ENCODE measurements at regions not wholly inside any gene's neighbourhood (a gene's known extent, or its start where the extent isn't known, plus 50 kb on each side); places are given as distances from the start of the nearest gene placed in this dataset.

DNA sequence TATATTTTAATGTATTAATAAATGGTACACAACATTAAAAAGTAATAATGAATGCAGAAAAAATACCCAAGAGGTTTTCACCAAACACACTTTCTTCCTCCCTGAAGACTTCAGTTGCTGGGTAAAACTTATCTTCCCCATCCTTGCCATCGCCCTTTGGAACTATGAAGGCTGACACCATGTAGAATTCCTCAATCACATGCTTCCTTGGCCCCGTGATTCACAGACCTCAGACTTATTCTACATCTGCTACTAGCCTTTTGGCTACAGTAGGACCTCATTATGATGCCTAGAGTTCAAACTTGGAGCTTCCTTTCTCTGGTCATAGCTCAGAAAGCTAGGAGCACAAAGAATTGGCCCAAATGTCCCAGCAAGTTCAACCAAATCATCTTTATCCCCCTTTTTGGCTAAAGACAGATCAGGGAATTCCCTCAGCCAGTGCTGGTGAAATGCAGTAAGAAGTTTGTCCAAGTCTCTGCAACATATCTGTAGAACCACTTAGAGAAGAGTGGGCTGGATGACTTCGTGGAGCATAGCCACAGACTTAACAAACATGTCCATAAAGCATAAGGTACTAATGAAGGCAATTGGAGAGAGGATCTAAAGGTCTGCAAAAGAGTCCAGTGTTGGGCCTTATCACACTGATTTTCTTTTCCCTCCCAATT is 253.5 kb downstream of the SEC61B start:
- TF ChIP-seq, protein P1, sequence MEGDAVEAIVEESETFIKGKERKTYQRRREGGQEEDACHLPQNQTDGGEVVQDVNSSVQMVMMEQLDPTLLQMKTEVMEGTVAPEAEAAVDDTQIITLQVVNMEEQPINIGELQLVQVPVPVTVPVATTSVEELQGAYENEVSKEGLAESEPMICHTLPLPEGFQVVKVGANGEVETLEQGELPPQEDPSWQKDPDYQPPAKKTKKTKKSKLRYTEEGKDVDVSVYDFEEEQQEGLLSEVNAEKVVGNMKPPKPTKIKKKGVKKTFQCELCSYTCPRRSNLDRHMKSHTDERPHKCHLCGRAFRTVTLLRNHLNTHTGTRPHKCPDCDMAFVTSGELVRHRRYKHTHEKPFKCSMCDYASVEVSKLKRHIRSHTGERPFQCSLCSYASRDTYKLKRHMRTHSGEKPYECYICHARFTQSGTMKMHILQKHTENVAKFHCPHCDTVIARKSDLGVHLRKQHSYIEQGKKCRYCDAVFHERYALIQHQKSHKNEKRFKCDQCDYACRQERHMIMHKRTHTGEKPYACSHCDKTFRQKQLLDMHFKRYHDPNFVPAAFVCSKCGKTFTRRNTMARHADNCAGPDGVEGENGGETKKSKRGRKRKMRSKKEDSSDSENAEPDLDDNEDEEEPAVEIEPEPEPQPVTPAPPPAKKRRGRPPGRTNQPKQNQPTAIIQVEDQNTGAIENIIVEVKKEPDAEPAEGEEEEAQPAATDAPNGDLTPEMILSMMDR (IDR thresholded peaks at IDR 0.05 in 4 of 5, conservative IDR thresholded peaks at IDR 0.05 in 1 of 5) = no peak
- TF ChIP-seq POLR2A (IDR thresholded peaks at IDR 0.05) = no peak
- no peaks in the 10 kb centered on the region for H3K36me3 ChIP-seq
- no peaks in the 10 kb centered on the region for H3K27me3 ChIP-seq
- ATAC-seq (no peak), DNase-seq (no peak)
- no peak overlapping the region for H3K27ac ChIP-seq
- H3K4me1 ChIP-seq = peaks cover 11% of the 10 kb centered on the region in 2 donors
- no peaks in the 10 kb centered on the region for H3K9me3 ChIP-seq
- in situ Hi-C loops (cut with MboI; ENCODE audit: low sequenced_read_pairs in 4 of 4) (no loop called here), intact Hi-C loops (cut with DNase I; ENCODE audit: low total_unique reads) (no loop called here)
- no peak overlapping the region for H3K4me3 ChIP-seq

DNA sequence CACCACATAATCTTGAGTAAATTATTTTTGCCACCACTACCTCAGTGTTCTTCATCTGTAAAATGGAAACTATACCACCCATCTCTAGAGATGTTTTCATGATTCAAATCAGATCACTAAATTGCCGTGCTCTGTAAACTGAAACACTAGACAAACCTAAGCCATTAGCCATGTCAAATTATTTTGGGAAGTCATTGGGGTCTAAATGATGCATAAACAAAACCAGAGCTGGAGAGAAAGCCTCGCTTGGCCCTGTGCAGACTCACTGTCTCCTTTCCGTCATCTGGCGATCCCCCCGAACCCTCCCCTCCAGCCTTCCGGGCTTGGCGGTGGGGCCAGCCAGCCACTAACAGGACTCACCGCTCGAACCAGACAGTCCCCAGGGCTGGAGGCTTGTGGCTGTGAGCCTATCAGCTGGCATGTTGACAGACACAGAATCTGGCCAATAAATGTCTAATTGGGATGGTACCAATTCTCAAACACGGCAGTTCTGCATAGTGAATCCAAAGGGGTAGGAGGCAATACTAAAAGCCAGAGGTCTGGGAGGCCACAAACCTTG is 256.5 kb downstream of the SEC61B start:
- Histone ChIP-seq H3K9me3 (no peaks in the 10 kb centered on the region), H3K4me3 (no peak overlapping the region), H3K27me3 (no peaks in the 10 kb centered on the region), H3K27ac (no peak overlapping the region), H3K4me1 (peaks cover 9 to 10% of the 10 kb centered on the region in 2 donors), H3K36me3 (no peaks in the 10 kb centered on the region)
- intact Hi-C loops (cut with DNase I; ENCODE audit: low total_unique reads) (no loop called here), in situ Hi-C loops (cut with MboI; ENCODE audit: low sequenced_read_pairs in 4 of 4) (no loop called here)
- no peak for DNase-seq
- TF ChIP-seq POLR2A (IDR thresholded peaks at IDR 0.05) = no peak
- TF ChIP-seq, protein P1 (IDR thresholded peaks at IDR 0.05 in 4 of 5, conservative IDR thresholded peaks at IDR 0.05 in 1 of 5) = no peak
- no peak for ATAC-seq

DNA sequence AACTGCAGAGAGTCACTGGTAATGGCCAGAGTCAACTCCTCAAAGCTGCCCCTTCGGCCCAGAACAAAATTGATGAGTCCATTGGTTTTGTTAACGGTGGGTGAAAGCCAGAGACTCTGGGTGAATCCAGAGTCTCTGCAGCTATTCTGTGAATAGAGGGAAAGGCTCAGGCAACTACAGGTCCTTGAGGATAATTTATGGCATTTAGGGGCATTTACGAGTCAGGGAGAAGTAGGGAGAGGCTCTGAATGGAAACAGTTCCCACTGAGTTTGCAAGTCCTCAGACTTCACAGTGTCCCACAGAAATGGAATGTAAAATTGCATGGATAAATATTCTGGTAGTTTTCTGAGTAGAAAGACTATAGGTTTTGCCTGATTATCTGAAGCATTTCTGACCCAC is 257.8 kb downstream of the SEC61B start:
- no peak for ATAC-seq

DNA sequence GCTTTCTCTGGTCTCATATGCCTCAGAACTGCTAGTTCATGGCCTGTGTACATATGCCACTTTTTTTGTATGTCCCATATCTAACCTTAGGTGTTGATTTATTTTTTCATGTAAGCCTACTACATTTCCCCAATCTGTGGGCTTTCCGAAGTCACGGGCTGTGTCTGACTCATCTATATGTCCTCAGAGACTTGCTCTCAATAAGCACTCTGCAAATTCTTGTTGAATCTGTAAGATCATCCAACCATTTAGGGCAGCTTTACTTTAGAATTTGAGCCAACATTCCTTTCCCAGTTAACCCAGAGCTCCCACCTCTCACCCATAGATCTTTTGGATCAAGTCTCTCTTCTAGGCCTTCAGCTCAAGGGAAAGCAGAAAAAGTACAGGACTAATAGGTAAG is 263.4 kb downstream of the SEC61B start:
- no peak overlapping the region for H3K4me3 ChIP-seq
- H3K4me1 ChIP-seq = no peaks in the 10 kb centered on the region
- no peak for DNase-seq
- TF ChIP-seq, protein P1 (IDR thresholded peaks at IDR 0.05 in 4 of 5, conservative IDR thresholded peaks at IDR 0.05 in 1 of 5) = no peak
- no peak for TF ChIP-seq POLR2A (IDR thresholded peaks at IDR 0.05)
- in situ Hi-C loops (cut with MboI; ENCODE audit: low sequenced_read_pairs in 4 of 4) = no loop called here
- intact Hi-C loops (cut with DNase I; ENCODE audit: low total_unique reads) = no loop called here
- ATAC-seq = no peak
- H3K9me3 ChIP-seq = no peaks in the 10 kb centered on the region
- no peak overlapping the region for H3K27ac ChIP-seq
- no peaks in the 10 kb centered on the region for H3K27me3 ChIP-seq
- no peaks in the 10 kb centered on the region for H3K36me3 ChIP-seq

More for the DNA sequence above, 257.8 kb downstream of the SEC61B start:
- H3K4me1 ChIP-seq = no peaks in the 10 kb centered on the region
- TF ChIP-seq, protein P1 (IDR thresholded peaks at IDR 0.05 in 4 of 5, conservative IDR thresholded peaks at IDR 0.05 in 1 of 5) = no peak
- no peak for TF ChIP-seq POLR2A (IDR thresholded peaks at IDR 0.05)
- H3K27ac ChIP-seq = no peak overlapping the region
- DNase-seq = no peak
- H3K9me3 ChIP-seq = no peaks in the 10 kb centered on the region
- H3K4me3 ChIP-seq = no peak overlapping the region
- in situ Hi-C loops (cut with MboI; ENCODE audit: low sequenced_read_pairs in 4 of 4) (no loop called here), intact Hi-C loops (cut with DNase I; ENCODE audit: low total_unique reads) (no loop called here)
- H3K36me3 ChIP-seq = no peaks in the 10 kb centered on the region
- no peaks in the 10 kb centered on the region for H3K27me3 ChIP-seq
